ENCODE measurements at regions not wholly inside any gene's neighbourhood (a gene's known extent, or its start where the extent isn't known, plus 50 kb on each side); places are given as distances from the start of the nearest gene placed in this dataset.

GRCh38 chr7:13236026-13236425, 548.6 kb downstream of the ARL4A start:
- TF ChIP-seq ARNT (IDR thresholded peaks at IDR 0.05) (no peak), FOXA1 (IDR thresholded peaks at IDR 0.05) (no peak), FOXK2 (IDR thresholded peaks at IDR 0.05) (no peak)

All from HEK293T (cell line).